ENCODE measurements at regions not wholly inside any gene's neighbourhood (a gene's known extent, or its start where the extent isn't known, plus 50 kb on each side); places are given as distances from the start of the nearest gene placed in this dataset.

GRCh38 chr16:6279286-6279685 is 1053.4 kb upstream of the RBFOX1 start:
- DNase-seq (ENCODE audit: low spot score) = peak; percentile 30

- DNase-seq (ENCODE audit: low spot score) = no peak
Measured at GRCh38 chr16:6274351-6274750, 1058.3 kb upstream of the RBFOX1 start.

GRCh38 chr16:6267682-6268081 is 1065.0 kb upstream of the RBFOX1 start:
- no peak for DNase-seq (ENCODE audit: low spot score)

GRCh38 chr16:6266703-6267102 is 1065.9 kb upstream of the RBFOX1 start:
- DNase-seq (ENCODE audit: low spot score) = no peak

GRCh38 chr16:6265968-6266367 is 1066.7 kb upstream of the RBFOX1 start:
- DNase-seq (ENCODE audit: low spot score) = no peak

- DNase-seq (ENCODE audit: low spot score) = no peak
Measured at GRCh38 chr16:6258056-6258455, 1074.6 kb upstream of the RBFOX1 start.

GRCh38 chr16:6252541-6252940 is 1080.1 kb upstream of the RBFOX1 start:
- DNase-seq (ENCODE audit: low spot score) = no peak

GRCh38 chr16:6250511-6250910 is 1082.1 kb upstream of the RBFOX1 start:
- DNase-seq (ENCODE audit: low spot score) = no peak

GRCh38 chr16:6249863-6250262 is 1082.8 kb upstream of the RBFOX1 start:
- no peak for DNase-seq (ENCODE audit: low spot score)

- DNase-seq (ENCODE audit: low spot score) = no peak
Measured at GRCh38 chr16:6248199-6248598, 1084.4 kb upstream of the RBFOX1 start.

GRCh38 chr16:6247775-6248174 is 1084.9 kb upstream of the RBFOX1 start:
- no peak for DNase-seq (ENCODE audit: low spot score)

GRCh38 chr16:6247150-6247549 is 1085.5 kb upstream of the RBFOX1 start:
- DNase-seq (ENCODE audit: low spot score) = no peak

GRCh38 chr16:6246266-6246665 is 1086.4 kb upstream of the RBFOX1 start:
- DNase-seq (ENCODE audit: low spot score) = no peak

GRCh38 chr16:6232056-6232455 is 1100.6 kb upstream of the RBFOX1 start:
- no peak for DNase-seq (ENCODE audit: low spot score)

GRCh38 chr16:6231398-6231797 is 1101.2 kb upstream of the RBFOX1 start:
- DNase-seq (ENCODE audit: low spot score) = no peak

GRCh38 chr16:6229186-6229585 is 1103.5 kb upstream of the RBFOX1 start:
- DNase-seq (ENCODE audit: low spot score) = no peak

GRCh38 chr16:6218855-6219254 is 1113.8 kb upstream of the RBFOX1 start:
- DNase-seq (ENCODE audit: low spot score) = no peak

GRCh38 chr16:6216836-6217235 is 1115.8 kb upstream of the RBFOX1 start:
- DNase-seq (ENCODE audit: low spot score) = no peak

- no peak for DNase-seq (ENCODE audit: low spot score)
Measured at GRCh38 chr16:6211644-6212043, 1114.0 kb upstream of the EEF2KMT start.

- DNase-seq (ENCODE audit: low spot score) = no peak
Measured at GRCh38 chr16:6209355-6209930, 1111.8 kb upstream of the EEF2KMT start.

- DNase-seq (ENCODE audit: low spot score) = no peak
Measured at GRCh38 chr16:6207580-6207979, 1110.0 kb upstream of the EEF2KMT start.

- no peak for DNase-seq (ENCODE audit: low spot score)
Measured at GRCh38 chr16:6207124-6207523, 1109.5 kb upstream of the EEF2KMT start.

GRCh38 chr16:6206080-6206479 is 1108.5 kb upstream of the EEF2KMT start:
- DNase-seq (ENCODE audit: low spot score) = no peak

- no peak for DNase-seq (ENCODE audit: low spot score)
Measured at GRCh38 chr16:6204945-6205344, 1107.3 kb upstream of the EEF2KMT start.

GRCh38 chr16:6200861-6201260 is 1103.3 kb upstream of the EEF2KMT start:
- no peak for DNase-seq (ENCODE audit: low spot score)
